Gastrocnemius medialis (tissue), 4 donors: ENCODE measurements at regions not wholly inside any gene's neighbourhood (a gene's known extent, or its start where the extent isn't known, plus 50 kb on each side); places are given as distances from the start of the nearest gene placed in this dataset.

Source experiments
- CTCF ChIP-seq, 5 experiments: fragments of 450-650 bp in 3 of 5; fragments of 200-600 bp in 2 of 5; sonication (generic) in 2 of 5; IDR thresholded peaks in 4 of 5; conservative IDR thresholded peaks in 1 of 5; 1 replicate in 4 of 5; 2 replicates in 1 of 5; pipeline ENCODE4 v1.5.1; 2016 to 2019; ENCODE audit warnings: antibody characterized with exemption in 5 of 5, mild to moderate bottlenecking in 3 of 5, moderate library complexity in 3 of 5
- POLR2A ChIP-seq, 2 donors: fragments of 450-650 bp; IDR thresholded peaks; one replicate each; pipeline ENCODE4 v1.6.1; 2017; ENCODE audit warnings: antibody characterized with exemption in 2 of 2, mild to moderate bottlenecking in 2 of 2, moderate library complexity in 2 of 2

- TF ChIP-seq CTCF (IDR thresholded peaks at IDR 0.05 in 4 of 5, conservative IDR thresholded peaks at IDR 0.05 in 1 of 5) (no peak), POLR2A (IDR thresholded peaks at IDR 0.05) (no peak)
Measured at GRCh38 chr5:40084614-40085013, 595.1 kb upstream of the PTGER4 start.
